COR-L47 (cell line): ENCODE measurements at regions not wholly inside any gene's neighbourhood (a gene's known extent, or its start where the extent isn't known, plus 50 kb on each side); places are given as distances from the start of the nearest gene placed in this dataset.
A peak's percentile ranks its signal among the peaks of the same experiment; 100 is the strongest.

Source experiments
- DNase-seq: peaks from one replicate; lab custom pipeline; 2025; lab: John Stamatoyannopoulos, UW

DNA sequence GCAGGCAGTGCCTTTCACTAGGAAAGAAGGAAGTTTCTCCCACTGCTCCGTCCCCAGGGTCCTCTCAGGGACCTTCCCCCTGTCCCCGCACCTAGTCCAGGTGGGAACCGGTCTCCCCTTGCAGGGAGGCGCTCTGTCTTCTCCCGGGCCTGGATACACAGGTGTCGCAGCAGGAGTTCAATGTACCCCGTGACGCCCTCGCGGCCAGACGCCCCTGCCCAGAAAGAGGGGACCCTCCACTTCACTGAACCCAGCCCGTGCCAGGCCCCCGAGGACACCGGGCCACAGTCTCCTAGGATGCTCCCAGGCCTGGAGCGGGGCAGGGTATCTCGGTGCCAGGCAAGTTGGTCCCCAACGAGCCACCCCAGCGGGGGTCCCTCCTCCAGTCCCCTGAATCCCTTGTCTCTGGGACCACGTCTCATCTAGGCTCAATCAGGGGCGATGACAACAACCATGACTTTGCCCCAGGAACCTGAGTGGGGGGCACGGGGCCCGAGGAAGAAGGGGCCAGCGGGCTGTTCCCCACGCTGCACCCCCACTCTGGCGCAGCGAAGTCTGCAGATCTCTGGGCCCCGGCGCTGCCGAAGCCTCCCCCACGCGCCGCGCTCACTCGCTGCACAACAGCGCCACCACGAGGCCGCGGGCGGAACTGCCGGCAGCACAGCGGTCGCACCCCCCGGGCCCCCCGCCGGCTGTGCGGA lies 103.0 kb downstream of the EDN3 start:
- peak; percentile 54 for DNase-seq

DNA sequence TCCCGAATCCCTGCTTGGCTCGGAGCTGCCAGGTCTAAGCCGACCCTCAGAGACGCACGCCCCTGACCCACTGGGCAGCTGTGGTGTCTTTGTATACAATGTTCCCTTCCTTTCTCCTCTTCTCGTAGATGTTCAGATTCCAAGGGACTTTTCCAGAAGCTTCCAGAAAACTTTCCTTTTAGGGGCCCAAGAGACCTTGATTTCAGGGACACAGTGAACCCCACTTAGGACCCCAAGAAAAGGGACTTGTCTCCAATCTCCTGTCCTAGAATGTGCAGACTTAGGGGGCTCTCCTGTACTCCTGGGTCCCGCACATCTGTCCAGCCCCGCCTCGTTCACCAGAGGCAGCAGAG lies 103.5 kb downstream of the EDN3 start:
- DNase-seq: no peak

DNA sequence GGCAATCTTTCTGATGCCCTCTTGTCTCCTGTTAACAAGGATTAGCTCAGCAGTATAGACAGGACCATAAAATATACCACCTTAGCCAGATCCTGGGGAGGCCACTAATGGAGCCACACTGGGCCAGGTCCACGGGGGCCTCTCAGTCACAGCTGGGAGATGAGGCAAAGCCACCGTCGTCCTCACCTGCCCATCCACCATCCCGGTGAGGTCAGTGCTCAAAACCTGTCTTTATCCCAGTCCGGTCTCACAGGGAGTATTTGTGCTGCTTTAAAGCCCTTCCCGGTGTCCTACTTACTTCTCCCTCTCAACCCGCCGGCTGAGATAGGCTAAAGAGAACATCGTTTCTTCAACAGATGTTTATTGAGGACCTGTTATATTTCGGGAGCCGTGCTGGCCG lies 104.3 kb downstream of the EDN3 start:
- no peak for DNase-seq

DNA sequence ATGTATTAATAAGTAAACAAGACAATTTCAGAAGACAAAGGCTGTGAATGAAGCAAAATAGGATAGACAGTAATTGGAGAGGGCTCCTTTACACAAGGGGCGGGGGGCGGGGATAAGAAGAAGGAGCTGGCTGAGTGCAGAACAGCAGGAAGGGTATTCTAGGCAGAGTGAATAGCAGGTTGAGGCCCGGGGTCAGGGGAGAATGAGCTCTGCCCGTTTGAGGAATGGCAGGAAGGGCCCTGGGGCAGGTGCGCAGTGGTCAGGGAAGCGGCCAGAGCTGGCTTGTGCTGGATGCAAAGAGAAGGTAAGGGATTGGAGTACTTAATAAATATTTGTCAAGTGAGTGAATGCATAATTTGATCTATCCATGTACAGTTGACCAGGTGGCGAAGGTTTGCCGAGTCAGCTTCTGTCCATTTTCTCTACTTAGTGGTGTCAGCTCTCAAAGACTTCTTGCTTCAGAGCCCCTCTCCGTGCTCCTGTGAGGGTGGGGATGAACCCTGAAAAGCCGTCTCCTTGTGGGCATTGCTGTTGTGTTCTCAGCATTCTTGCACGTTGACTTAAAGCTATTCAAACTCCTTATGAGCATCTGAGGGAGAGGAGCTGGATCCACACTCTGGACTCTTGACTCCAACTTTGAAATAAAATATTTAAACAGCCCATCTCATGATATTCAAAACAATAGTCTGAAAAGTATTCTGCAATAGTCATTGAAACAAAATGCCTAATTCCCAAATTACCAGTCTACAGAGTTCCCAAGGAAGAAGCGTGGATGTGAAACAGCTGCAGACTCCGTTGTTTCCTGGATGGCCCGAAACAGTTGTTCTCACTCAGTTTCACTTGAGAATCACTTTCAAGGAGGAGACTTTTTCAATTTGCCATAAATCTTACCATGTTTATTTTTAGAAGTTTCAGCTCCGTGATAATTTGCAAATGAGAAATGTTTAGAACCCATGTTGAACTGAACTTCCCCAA lies 105.1 kb downstream of the EDN3 start:
- DNase-seq: peak; percentile 21

DNA sequence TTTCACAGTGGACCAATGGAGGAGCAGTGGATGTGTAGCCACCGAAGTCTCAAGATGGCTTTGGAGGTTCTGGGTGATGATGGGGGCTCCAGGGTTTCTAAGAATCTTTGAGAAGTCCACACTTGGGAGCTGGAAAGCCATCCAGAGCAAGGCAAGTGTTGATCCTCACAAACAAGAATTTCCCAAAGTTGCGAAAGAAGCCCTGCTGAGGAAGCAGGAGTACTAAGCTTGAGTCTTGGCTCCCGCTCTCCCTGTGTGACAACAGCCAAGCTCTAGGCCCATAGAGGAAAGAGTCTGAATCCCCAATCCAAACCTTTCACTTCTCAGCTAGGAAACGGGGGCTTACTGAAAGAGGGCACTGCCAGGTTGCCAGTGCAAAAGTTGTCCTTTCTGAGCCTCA lies 106.0 kb downstream of the EDN3 start:
- no peak for DNase-seq

DNA sequence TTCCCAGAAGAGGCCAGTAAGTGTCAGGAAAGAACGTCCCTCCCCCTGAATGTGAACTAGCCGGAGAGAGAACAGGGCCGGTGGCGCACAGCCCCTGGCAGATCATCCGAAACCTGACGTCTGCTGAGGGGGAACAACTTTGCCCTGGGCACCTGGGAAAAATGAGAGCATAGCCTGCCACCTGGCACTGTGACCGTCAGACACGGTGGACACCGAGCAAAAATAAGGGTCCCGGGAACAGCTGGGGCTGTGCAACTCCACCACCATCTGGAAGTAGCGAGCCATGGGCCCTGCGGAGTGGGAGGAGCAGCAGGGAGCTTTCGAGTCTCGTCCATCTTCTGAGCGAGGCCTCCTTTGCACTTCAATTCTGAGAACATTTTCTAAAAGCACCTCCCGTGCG lies 110.8 kb downstream of the EDN3 start:
- DNase-seq: no peak

DNA sequence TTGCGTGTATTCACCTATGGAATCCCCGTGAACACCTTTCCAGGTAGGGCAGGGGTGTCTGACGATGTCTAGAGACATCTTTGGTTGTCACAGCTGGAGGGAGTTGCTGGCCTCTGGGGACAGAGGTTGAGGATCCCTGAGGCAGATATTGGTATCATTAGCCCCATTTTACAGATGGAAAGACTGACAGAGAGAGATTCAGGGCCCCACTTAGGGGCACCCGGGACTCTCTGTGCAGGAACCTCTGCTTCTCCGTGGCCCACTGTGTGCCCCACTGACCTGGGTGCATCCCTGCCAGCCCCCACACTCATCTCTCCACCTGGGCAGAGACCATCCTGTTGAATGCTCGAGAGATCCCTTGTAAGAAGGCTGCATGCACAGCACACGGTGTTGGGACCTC lies 111.2 kb downstream of the EDN3 start:
- DNase-seq: no peak

DNA sequence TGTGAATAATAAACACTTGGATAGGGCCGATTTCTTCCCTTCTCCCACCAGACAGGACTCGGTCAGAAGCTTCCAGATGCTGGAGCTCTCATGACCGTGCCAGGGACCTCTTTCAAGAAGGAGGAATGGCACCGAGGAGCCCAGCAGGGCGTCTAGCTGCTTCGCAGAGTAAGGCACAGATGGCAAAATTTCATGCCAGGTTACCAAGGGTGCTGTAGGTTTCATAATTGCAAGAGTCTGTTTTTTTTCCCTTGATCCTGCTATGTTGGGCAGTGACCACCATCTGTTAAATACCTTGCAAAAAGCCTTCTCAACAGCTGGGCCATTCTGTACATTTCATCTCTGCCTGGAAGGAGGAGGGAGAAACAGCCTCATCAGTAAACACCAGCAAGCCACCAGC lies 111.8 kb downstream of the EDN3 start:
- no peak for DNase-seq

DNA sequence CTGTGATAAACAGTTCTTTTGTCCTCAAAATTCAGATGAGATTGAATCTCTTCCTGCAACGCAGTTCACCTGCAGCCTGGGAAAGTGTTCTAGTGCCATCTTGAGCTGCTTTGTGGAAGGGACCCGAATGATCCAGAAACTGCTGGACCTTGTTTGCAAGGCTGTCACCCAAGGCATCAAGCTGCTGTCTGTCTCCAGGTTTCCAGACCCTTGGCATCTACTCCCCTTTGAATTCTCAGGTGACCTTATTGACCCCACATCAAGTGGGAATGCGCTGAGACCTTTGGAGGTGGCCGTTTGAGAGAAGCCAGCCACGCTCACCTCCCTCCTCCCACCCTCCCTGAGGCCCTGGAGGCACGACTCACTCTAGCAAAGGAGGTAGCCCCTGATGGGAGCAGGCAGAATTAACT lies 112.5 kb downstream of the EDN3 start:
- DNase-seq: peak; percentile 31

DNA sequence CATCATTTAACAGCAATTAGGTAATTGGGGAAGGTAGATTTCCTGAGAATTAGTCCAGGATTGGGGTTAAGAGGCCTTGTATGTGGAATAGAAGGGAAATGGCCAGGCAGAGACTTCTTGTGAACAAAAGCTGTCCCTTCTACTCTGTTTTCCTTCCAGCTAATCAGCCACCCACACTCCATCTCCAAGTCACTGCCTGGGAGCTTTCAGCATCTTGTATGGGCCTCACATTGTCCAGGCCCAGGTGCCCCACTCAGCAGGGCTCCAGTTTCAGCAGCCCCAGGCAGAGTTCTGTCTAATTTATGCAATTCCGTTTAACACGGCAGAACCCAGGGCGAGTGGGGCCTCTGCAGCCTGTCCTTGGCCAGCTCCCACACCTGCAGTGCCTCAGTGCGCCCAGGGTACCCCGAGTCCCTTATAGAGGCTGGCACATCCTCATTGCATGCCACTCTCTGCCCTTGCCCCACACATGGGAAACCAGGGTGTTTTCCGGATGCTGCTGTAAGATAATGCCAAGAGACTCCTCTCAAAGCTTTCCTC lies 113.0 kb downstream of the EDN3 start:
- no peak for DNase-seq

DNA sequence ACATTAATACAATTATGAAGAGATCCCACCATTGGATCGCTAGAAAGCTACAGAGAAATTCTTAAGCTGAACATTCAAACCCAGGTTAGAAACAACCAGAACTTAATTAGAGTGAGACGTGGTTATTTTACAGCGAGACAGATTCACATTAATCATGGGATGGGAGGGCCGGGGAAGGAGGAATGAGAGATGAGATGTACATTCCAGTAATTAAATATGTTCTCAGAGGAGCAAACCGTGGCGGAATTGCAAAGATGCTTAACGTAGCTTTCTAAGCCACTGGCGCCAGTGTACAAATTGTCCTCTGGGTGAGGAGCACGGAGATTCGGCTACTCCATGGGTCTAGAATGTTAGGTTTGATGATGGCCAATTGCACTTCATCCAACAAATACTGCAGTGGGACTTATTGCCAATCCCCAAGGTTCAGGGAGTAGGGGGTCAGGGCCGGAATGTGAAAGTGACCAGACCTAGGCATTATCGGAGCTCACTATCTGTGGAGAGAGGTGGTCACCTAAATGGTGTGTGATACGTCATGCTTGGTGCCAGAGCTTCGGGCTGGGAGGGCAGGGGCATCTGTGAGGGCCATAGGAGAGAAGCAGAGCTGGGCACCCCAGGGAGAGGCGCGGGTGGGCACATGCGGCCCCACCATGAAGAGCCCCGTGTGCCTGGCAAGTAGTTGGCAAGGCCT lies 114.7 kb downstream of the EDN3 start:
- no peak for DNase-seq

DNA sequence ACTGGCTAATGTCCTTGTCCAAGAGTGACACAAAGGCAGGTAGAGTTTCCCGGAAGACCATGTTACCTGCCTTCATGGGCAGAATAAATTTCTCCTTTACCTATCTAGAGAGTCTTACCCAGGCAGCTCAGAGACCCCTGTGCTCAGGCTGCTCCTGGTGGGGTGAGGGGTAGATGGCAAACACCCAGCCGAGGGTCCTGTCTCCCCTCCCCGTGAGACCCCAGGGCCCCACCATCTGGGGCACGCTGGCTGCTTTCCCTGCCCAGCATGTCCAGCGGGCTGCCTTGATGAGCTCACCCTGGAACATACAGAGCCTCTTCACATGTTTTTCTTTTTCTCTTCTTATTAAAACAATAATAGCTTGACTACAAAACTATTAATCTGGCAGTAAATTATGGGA lies 116.5 kb downstream of the EDN3 start:
- DNase-seq: no peak

DNA sequence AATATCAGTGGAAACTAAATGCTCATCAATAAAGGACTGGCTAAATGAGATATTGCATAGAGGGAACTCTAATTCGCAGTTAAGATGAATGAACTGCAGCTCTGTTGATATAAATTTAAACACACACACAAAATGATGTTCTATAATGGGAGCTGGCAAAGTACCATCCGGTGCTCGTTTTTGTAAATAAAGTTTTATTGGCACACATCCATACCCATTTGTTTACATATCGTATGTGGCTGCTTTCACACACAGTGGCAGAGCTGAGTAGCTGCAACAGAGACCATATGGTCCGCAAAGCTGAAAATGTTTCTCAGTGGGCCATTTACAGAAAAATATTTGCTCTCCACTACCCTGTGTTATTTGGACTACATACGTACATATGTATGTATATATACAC lies 120.7 kb downstream of the EDN3 start:
- no peak for DNase-seq

DNA sequence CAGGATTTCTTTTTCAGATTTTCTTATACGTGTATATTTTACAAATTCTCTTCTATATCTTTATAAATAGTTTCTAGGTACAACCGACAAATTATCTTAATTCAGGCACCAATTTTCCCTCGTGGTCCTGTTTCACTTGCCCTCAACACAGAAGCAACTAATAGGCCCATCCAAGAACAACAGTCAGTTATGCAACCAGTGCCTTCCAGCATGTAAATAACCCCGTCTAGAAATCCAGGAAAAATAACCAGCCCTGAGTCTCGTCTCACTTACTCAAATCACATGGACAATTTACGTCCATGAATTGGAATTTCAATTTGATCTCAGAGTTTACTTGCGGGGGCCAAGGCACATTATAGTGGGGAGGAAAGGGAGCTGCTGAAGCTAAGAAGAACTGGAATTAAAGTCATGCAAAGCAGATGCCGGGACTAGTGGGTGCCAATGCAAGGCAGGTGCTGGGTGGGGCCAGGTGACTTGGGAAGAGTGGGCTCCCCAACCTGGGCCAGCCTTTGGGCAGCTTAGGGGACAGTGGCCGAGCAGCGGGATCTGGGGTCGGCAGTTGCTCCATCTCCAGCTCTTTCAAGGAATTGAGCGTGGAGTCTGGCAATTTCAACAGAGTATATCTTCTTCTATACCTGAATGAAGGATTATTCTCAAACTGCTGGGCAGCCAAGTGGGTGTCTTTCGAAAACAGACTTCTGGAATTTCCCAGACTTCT lies 121.7 kb downstream of the EDN3 start:
- no peak for DNase-seq

DNA sequence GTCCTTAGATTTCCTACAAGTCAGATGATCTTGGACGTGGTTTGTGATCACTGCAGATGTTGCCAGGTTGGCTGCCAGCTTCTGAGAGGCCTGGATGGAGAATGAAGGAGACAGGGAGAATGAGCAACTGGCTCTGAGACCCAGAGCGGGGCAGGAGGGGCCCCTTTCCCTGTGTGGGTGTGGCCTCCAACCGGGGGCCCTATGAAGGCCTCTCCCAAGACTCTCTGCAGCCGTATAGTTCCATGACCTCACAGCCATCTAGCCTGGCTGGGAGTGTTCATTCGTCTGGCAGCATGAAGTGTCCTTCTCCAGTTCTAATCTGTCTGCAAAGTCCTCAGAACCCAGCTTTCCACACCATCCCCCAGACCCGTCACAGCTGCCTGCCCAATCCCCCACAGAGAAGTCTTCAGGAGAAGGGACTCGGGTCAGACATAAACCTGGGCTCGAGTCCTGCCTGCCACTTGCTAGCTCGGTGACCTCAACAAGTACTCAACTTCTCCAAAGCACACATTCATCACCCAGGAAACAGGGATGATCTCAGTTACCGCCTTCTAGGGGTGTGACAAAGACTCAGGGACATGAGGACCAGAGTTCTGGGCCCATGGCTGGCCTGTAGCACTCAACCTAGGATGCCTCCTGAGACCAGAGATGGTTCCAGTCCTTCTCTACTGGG lies 122.6 kb downstream of the EDN3 start:
- no peak for DNase-seq

DNA sequence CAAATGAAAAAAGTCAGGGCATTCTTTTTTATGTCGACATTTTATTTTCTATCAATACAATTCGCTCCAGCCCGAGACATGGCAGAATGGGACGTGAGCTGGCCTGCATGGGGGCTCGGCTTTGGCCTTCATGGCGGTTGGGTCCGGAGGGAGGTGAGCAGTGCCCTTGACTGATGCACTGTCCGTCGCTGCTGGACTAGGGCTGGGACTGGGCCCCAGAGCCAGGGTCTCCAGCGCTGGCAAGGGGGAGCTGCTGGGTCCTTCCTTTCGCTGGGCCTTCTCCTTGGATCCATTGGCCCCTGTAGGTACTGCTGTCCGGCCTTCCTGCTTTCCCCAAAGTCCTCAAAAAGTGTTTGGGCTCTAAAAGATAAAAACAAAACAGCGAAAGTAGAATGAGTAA lies 124.6 kb downstream of the EDN3 start:
- DNase-seq: no peak

DNA sequence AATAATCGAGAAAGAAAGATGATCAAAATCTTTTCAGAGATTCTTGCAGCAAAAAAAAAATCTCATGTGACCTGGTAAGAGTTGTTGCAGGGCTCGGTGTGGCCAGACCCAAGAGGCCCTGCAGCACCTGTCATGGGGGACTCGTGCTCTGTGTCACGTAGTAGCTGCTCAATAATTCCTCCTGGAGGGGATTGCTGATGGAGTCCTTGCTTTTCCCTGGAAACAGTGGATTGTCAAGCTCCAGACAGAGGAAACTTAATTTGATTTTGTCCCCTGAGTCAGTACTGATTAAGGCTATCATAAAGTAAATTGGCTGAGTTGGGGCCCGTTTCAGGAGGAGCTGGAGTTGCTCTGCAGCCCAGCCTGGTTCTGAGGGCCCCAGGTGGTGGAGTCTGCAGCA lies 125.2 kb downstream of the EDN3 start:
- DNase-seq: no peak

DNA sequence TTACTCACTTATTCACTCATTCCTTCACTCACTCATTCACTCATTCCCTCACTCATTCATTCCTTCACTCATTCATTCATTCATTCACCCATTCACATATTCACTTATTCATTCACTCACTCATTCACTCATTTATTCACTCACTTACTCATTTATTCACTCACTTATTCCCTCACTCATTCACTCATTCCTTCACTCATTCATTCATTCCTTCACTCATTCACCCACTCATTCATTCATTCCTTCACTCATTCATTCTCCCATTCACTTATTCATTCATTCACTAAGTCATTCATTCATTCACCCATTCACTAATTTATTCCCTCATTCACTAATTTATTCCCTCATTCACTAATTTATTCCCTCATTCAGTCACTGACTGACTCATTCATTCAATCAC lies 127.6 kb downstream of the EDN3 start:
- DNase-seq: no peak

DNA sequence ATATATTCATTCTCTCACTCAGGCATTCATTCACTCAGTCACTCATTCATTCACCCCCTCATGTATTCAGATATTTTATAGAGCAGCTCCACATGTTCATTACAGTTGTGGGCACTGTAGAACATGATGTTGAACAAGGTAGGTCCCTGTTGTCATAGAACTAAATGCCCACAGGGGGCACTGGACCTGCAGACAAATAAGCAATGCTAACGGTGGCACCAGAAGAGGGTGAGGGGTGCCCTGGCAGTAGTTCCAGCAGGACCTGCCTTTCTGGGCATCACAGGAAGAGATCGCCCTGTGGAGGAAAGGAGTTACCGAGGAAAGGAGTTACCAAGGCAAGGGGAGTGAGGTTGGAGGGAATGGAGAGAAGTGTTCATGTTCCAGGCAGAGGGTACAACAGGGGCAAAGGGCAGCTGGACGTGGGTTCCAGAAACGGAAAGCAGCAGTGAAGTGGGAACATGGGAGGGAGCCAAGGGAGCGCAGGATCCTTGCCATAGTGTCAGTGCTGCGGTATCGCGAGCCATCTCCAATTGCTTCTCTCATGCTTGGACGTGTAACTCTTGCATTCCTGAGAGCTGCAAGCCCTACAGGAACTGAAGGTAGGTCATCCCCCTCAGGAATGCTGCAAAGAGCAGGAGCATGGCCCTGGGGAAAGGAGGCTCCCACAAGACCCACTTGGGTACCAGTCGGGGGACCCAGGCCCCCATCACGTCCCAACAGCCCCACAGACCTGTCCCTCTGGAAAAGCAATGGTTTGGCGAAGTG lies 128.2 kb downstream of the EDN3 start:
- DNase-seq: no peak

DNA sequence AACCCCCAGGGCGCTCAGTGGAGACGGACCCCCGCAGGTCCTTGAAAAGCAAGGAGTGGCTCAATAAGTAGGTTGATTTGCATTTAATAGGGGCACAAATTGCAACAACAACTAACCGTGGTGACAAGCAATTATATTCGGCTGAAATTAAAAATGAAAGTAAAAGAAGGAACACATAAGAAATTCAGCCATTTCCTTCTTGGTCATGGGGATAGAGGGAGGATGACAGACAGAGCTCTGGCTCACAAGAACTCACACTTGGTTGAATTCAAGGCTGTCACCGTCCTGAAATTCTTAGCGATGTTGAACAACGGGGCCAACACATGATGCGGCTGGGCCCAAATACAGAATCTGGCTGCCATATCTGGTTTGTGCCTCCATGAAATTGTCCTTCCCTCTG lies 129.0 kb downstream of the EDN3 start:
- DNase-seq: peak; percentile 28

DNA sequence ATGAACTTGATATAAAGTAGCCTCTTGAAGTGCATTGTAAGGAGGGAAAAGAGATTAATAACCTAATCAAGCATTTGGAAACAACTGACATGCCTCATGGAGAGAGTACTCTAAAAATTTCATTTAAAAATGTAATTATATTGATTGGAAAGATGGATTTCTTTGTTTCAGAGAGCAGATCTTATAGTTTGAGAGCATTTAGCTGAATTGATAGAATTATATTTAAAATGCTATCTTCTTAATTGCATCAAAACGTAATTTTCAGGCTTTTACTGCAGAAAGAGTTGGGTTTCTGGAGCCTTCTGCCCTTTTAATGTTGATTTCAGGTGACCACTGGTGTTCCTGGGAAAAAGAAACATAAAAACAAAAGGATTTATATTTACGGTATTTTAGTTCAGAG lies 130.6 kb downstream of the EDN3 start:
- no peak for DNase-seq
